Upper lobe of left lung (tissue), 6 donors: ENCODE measurements at regions not wholly inside any gene's neighbourhood (a gene's known extent, or its start where the extent isn't known, plus 50 kb on each side); places are given as distances from the start of the nearest gene placed in this dataset.

Source experiments
- ATAC-seq, 2 donors: fragments of 200-7000 bp; cut with Tn5 transposase; one replicate each; pipeline ENCODE4 v1.9.1; 2022; ENCODE audit warnings: mild to moderate bottlenecking in 2 of 2, moderate library complexity in 2 of 2; ENCODE audit not compliant: low FRiP score in 2 of 2
- DNase-seq, 2 donors: peaks; one replicate each; pipeline ENCODE4 v3.0.0-alpha.2; 2019 to 2020
- H3K27ac ChIP-seq, 4 donors: fragments of 200-600 bp; sonication (generic); one replicate each; pipeline ENCODE4 v1.5.1; 2016 to 2019
- H3K27me3 ChIP-seq, 4 donors: fragments of 200-600 bp; sonication (generic); one replicate each; pipeline ENCODE4 v1.5.1; 2017 to 2019
- H3K36me3 ChIP-seq, 4 donors: fragments of 200-600 bp; sonication (generic); one replicate each; pipeline ENCODE4 v1.5.1; 2016 to 2019
- H3K4me1 ChIP-seq, 4 donors: fragments of 200-600 bp; sonication (generic); one replicate each; pipeline ENCODE4 v1.5.1; 2018 to 2019
- H3K4me3 ChIP-seq, 4 donors: fragments of 200-600 bp; sonication (generic); one replicate each; pipeline ENCODE4 v1.5.1; 2017 to 2019; ENCODE audit warnings: mild to moderate bottlenecking in 2 of 4, moderate library complexity in 1 of 4
- H3K9me3 ChIP-seq, 4 donors: fragments of 200-600 bp; sonication (generic); one replicate each; pipeline ENCODE4 v1.5.1; 2018 to 2019
- EP300 ChIP-seq, 4 donors: sonication (generic); formaldehyde crosslinking; IDR thresholded peaks; one replicate each; pipeline ENCODE4 v1.5.1; 2017; ENCODE audit warnings: antibody characterized with exemption in 4 of 4, control low read depth in 2 of 4
- POLR2A ChIP-seq, 4 donors: fragments of 450-650 bp; IDR thresholded peaks; one replicate each; pipeline ENCODE4 v1.5.1; 2016 to 2017; ENCODE audit warnings: antibody characterized with exemption in 4 of 4, mild to moderate bottlenecking in 2 of 4
- POLR2AphosphoS5 ChIP-seq, 2 donors: sonication (generic); formaldehyde crosslinking; IDR thresholded peaks; one replicate each; pipeline ENCODE4 v1.5.1; 2017; ENCODE audit warnings: antibody characterized with exemption in 2 of 2
- WGBS, 2 donors: methylation state at CpG; one replicate each; pipeline ENCODE4 v1.1.5; 2017 to 2018; 5-methylcytosine and 5-hydroxymethylcytosine counted together
- TF ChIP-seq, protein P1 (sequence below), 6 experiments: fragments of 450-650 bp in 4 of 6; fragments of 200-600 bp in 2 of 6; sonication (generic) in 2 of 6; IDR thresholded peaks; one replicate each; pipeline ENCODE4 v1.5.1; 2016 to 2019; ENCODE audit warnings: antibody characterized with exemption in 6 of 6
- donor health status: DM: no; HTN: no; CAD: no; lungs with moderate emphysema.
- donor health status: DM: no; HTN: yes; CAD: no; lungs with severe emphysema.

DNA sequence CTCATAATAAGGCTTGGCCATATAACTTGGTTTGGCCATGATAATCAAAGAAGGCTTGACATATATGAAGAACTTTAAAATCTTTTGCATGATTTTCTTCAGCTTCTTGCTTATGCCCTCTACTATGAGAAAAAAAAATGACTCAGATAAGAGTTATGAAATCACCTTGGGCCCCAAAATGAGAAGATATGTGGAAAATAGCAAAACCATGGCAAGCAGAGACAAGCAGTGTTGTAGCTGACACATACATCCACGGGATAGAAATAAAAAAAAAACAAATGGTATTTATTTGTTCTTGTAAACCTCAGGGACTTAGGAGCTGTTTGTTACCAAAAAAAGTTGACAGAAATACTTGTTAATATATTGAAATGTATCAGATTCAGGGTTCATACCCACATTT, 614.8 kb upstream of the BCHE start:
- no peak for DNase-seq
- ATAC-seq = no peak
- no peak overlapping the region for H3K27ac ChIP-seq
- WGBS, 2 donors = 67 to 80% methylated on average over 1 of the region's 1 CpG
- no peaks in the 10 kb centered on the region for H3K4me1 ChIP-seq
- no peaks in the 10 kb centered on the region for H3K9me3 ChIP-seq
- H3K27me3 ChIP-seq = no peaks in the 10 kb centered on the region
- TF ChIP-seq POLR2AphosphoS5 (IDR thresholded peaks at IDR 0.05) (no peak), EP300 (IDR thresholded peaks at IDR 0.05) (no peak), POLR2A (IDR thresholded peaks at IDR 0.05) (no peak)
- TF ChIP-seq, protein P1, sequence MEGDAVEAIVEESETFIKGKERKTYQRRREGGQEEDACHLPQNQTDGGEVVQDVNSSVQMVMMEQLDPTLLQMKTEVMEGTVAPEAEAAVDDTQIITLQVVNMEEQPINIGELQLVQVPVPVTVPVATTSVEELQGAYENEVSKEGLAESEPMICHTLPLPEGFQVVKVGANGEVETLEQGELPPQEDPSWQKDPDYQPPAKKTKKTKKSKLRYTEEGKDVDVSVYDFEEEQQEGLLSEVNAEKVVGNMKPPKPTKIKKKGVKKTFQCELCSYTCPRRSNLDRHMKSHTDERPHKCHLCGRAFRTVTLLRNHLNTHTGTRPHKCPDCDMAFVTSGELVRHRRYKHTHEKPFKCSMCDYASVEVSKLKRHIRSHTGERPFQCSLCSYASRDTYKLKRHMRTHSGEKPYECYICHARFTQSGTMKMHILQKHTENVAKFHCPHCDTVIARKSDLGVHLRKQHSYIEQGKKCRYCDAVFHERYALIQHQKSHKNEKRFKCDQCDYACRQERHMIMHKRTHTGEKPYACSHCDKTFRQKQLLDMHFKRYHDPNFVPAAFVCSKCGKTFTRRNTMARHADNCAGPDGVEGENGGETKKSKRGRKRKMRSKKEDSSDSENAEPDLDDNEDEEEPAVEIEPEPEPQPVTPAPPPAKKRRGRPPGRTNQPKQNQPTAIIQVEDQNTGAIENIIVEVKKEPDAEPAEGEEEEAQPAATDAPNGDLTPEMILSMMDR (IDR thresholded peaks at IDR 0.05) = no peak
- H3K36me3 ChIP-seq = no peaks in the 10 kb centered on the region
- H3K4me3 ChIP-seq = no peak overlapping the region

DNA sequence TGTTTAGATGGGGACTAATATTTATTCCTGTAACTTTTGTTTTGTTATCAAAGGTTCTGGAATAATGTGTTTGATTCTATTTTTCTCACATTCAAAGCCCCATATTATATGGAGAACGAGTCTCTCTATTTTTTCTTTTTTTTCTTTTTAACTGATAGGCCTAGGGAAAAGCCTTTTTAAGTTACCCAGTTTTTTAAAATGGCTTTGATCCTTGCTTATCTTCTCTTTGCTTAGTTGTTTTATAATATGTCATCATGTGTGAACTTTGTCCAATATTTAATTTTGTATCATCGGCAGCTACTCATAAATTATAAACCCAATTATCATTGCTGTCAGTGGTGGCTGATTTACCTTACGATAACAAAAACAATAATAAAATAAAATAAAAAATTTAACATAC, 610.3 kb upstream of the BCHE start:
- DNase-seq (no peak), ATAC-seq (no peak)
- no peaks in the 10 kb centered on the region for H3K4me1 ChIP-seq
- H3K27ac ChIP-seq = no peak overlapping the region
- peaks cover 0 to 9% (median 0%) of the 10 kb centered on the region in 4 donors for H3K9me3 ChIP-seq
- H3K36me3 ChIP-seq = no peaks in the 10 kb centered on the region
- H3K4me3 ChIP-seq = no peak overlapping the region
- no peak for TF ChIP-seq EP300 (IDR thresholded peaks at IDR 0.05)
- TF ChIP-seq POLR2A (IDR thresholded peaks at IDR 0.05) = no peak
- no peak for TF ChIP-seq POLR2AphosphoS5 (IDR thresholded peaks at IDR 0.05)
- TF ChIP-seq, protein P1 (IDR thresholded peaks at IDR 0.05) = no peak
- 67 to 70% methylated on average over 3 of the region's 3 CpGs for WGBS, 2 donors
- no peaks in the 10 kb centered on the region for H3K27me3 ChIP-seq

DNA sequence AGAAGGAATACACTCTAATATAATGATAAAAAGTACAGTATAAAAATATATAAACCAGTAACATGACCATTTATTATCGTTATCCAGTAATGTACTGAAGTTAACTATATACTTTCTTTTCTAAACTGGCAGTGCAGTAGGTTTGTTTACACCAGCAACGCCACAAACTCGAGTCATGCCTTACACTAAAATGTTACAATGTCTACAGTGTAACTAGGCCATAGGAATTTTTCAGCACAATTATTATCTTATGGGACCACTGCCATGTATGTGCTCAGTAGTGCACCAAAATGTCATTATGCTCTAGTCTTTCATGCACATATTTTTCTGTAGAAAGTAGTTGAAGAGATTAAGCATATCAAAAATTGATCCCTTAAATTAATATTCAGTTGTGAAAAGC, 609.8 kb upstream of the BCHE start:
- WGBS, 2 donors = 51 to 66% methylated on average over 3 of the region's 3 CpGs
- TF ChIP-seq POLR2A (IDR thresholded peaks at IDR 0.05) = no peak
- TF ChIP-seq POLR2AphosphoS5 (IDR thresholded peaks at IDR 0.05) = no peak
- TF ChIP-seq, protein P1 (IDR thresholded peaks at IDR 0.05) = no peak
- TF ChIP-seq EP300 (IDR thresholded peaks at IDR 0.05) = no peak

DNA sequence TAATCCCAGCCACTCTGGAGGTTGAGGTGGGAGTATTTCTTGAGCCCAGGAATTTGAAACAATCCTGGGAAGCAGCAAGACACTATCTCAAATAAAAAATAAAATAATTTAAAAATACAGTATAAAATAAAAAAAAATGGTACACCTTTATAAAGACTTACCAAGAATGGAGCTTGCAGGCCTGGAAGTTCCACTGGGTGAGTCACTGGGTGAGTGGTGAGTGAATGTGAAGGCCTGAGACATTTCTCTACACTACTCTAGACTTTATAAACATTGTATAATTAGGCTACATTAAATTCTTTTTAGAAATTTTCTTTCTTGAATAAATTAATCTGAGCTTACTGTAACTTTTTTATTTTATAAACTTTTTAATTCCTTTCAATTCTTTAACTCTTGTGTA, 609.1 kb upstream of the BCHE start:
- TF ChIP-seq, protein P1 (IDR thresholded peaks at IDR 0.05) = no peak
- TF ChIP-seq EP300 (IDR thresholded peaks at IDR 0.05) (no peak), POLR2AphosphoS5 (IDR thresholded peaks at IDR 0.05) (no peak), POLR2A (IDR thresholded peaks at IDR 0.05) (no peak)
- no peaks in the 10 kb centered on the region for H3K27me3 ChIP-seq
- no peaks in the 10 kb centered on the region for H3K4me1 ChIP-seq
- no peak overlapping the region for H3K27ac ChIP-seq
- H3K4me3 ChIP-seq = no peak overlapping the region
- ATAC-seq = no peak
- DNase-seq = no peak
- no peaks in the 10 kb centered on the region for H3K36me3 ChIP-seq
- peaks cover 0 to 9% (median 0%) of the 10 kb centered on the region in 4 donors for H3K9me3 ChIP-seq

More for the DNA sequence above, 609.8 kb upstream of the BCHE start:
- Histone ChIP-seq H3K36me3 (no peaks in the 10 kb centered on the region), H3K4me1 (no peaks in the 10 kb centered on the region), H3K4me3 (no peak overlapping the region), H3K27me3 (no peaks in the 10 kb centered on the region), H3K9me3 (peaks cover 0 to 9% (median 0%) of the 10 kb centered on the region in 4 donors), H3K27ac (no peak overlapping the region)
- ATAC-seq = no peak
- no peak for DNase-seq

DNA sequence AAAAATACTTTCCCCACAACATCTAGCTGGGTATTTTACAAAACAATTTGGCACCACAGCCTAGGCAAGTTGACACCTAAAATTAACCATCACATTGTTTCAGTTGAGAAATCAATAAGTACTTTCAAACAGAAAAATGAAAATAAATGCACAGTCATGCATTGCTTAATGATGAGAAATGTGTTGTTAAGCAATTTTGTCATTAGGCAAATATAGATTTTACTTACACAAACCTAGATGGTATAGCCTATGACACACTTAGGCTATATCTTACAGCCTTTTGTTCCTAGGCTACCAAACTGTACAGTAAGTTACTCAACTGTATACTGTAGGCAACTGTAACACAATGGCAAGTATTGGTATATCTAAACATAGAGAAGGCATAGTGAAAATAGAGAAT, 608.6 kb upstream of the BCHE start:
- Histone ChIP-seq H3K27ac (no peak overlapping the region), H3K4me1 (no peaks in the 10 kb centered on the region), H3K27me3 (no peaks in the 10 kb centered on the region), H3K9me3 (peaks cover 0 to 9% (median 0%) of the 10 kb centered on the region in 4 donors), H3K36me3 (no peaks in the 10 kb centered on the region), H3K4me3 (no peak overlapping the region)
- TF ChIP-seq POLR2AphosphoS5 (IDR thresholded peaks at IDR 0.05) (no peak), POLR2A (IDR thresholded peaks at IDR 0.05) (no peak), EP300 (IDR thresholded peaks at IDR 0.05) (no peak)
- TF ChIP-seq, protein P1 (IDR thresholded peaks at IDR 0.05) = no peak
- no peak for ATAC-seq
- no peak for DNase-seq
